HepG2 (cell line): ENCODE measurements at regions not wholly inside any gene's neighbourhood (a gene's known extent, or its start where the extent isn't known, plus 50 kb on each side); places are given as distances from the start of the nearest gene placed in this dataset.

Experiments used
- ATAC-seq: fragments of 200-7000 bp; cut with Tn5 transposase; 3 replicates; pipeline ENCODE4 v1.9.1; 2020; ENCODE audit warnings: mild to moderate bottlenecking, moderate library complexity
- BruUV-seq: library from RNA; stranded (reverse); fragments of 400-500 nt; replicated peaks from 2 replicates; lab custom pipeline; 2021; lab: Mats Ljungman, UMichigan
- CTCF ChIA-PET: fragments of 300-600 bp; formaldehyde crosslinking; extraction: SDS; loops from one replicate; lab custom pipeline; 2021; ENCODE audit warnings: low total read pairs, inconsistent platforms, low intra/inter-chr PET ratio; lab: Yijun Ruan, JAX
- POLR2A ChIA-PET: fragments of 350-600 bp; sonication (Branson Sonifier 250); formaldehyde crosslinking; loops from one replicate; lab custom pipeline; 2020; ENCODE audit warnings: antibody characterized with exemption, inconsistent platforms; lab: Yijun Ruan, JAX
- DNase-seq: peaks from one replicate; pipeline ENCODE4 v3.0.0-alpha.2; 2015; ENCODE audit warnings: low spot score
- FAIRE-seq: peaks from 3 replicates; lab custom pipeline; 2011; peaks lifted over from hg19 to GRCh38; lab: Jason Lieb, UNC
- H2AFZ ChIP-seq: one replicate; pipeline ENCODE4 v1.6.1; 2011; ENCODE audit warnings: low read length, inconsistent platforms
- H3K27ac ChIP-seq: fragments of 300-600 bp; 3 replicates; pipeline ENCODE4 v1.8.0; 2011; ENCODE audit warnings: mixed run types, mild to moderate bottlenecking, mixed read lengths, low read length, inconsistent platforms; ENCODE audit not compliant: insufficient read depth; ENCODE audit errors: extremely low read length
- H3K27me3 ChIP-seq, 2 experiments: fragments of 200-600 bp in 1 of 2; 2 replicates in 1 of 2; 3 replicates in 1 of 2; pipeline versions ENCODE4 v1.6.0 to v1.8.0; 2011; ENCODE audit warnings: low read length in 2 of 2, mild to moderate bottlenecking in 2 of 2, moderate library complexity in 2 of 2, inconsistent platforms in 1 of 2; ENCODE audit not compliant: insufficient read depth in 2 of 2, control insufficient read depth in 1 of 2
- H3K36me3 ChIP-seq, 2 experiments: fragments of 200-600 bp in 1 of 2; replicated peaks in 1 of 2; 2 replicates in 1 of 2; 3 replicates in 1 of 2; pipeline versions ENCODE4 v1.5.1 to v1.8.0; 2011; ENCODE audit warnings: low read length in 2 of 2, inconsistent platforms in 1 of 2; ENCODE audit not compliant: insufficient read depth in 2 of 2, control insufficient read depth in 1 of 2
- H3K4me1 ChIP-seq: 2 replicates; pipeline ENCODE4 v1.5.1; 2012; ENCODE audit warnings: low read length, inconsistent platforms; ENCODE audit not compliant: insufficient read depth
- H3K4me2 ChIP-seq: 2 replicates; pipeline ENCODE4 v1.6.0; 2011; ENCODE audit warnings: low read depth, low read length, inconsistent platforms
- H3K4me3 ChIP-seq, 3 experiments: fragments of 200-600 bp in 1 of 3; sonication (generic), shearing (Covaris generic) in 1 of 3; replicated peaks in 1 of 3; 2 replicates each; pipeline ENCODE4 v1.5.1; 2011 to 2016; ENCODE audit warnings: low read length in 3 of 3, inconsistent platforms in 2 of 3, low read depth in 2 of 3, mild to moderate bottlenecking in 2 of 3, control low read depth in 1 of 3, mixed read lengths in 1 of 3; ENCODE audit not compliant: insufficient read depth in 1 of 3
- H3K79me2 ChIP-seq: one replicate; pipeline ENCODE4 v1.6.1; 2011; ENCODE audit warnings: low read length, inconsistent platforms; ENCODE audit not compliant: insufficient read depth
- H3K9ac ChIP-seq: 2 replicates; pipeline ENCODE4 v1.6.0; 2011; ENCODE audit warnings: mild to moderate bottlenecking, low read depth, low read length, inconsistent platforms; ENCODE audit not compliant: insufficient read depth
- H3K9me3 ChIP-seq: 2 replicates; pipeline ENCODE4 v1.5.1; 2012; ENCODE audit warnings: mild to moderate bottlenecking, low read length
- H4K20me1 ChIP-seq: 2 replicates; pipeline ENCODE4 v1.6.0; 2011; ENCODE audit warnings: inconsistent platforms, mild to moderate bottlenecking, low read length, moderate library complexity; ENCODE audit not compliant: insufficient read depth
- HNF4G ChIP-seq, 2 experiments: sonication (generic) in 1 of 2; formaldehyde crosslinking in 1 of 2; IDR thresholded peaks; 2 replicates each; pipeline versions ENCODE4 v1.4.0 to v1.6.1; 2011 to 2020; ENCODE audit warnings: borderline replicate concordance in 2 of 2, low read depth in 2 of 2, mild to moderate bottlenecking in 2 of 2, low read length in 1 of 2, missing genetic modification reagents in 1 of 2, moderate library complexity in 1 of 2
- HOXA9 ChIP-seq: sonication (generic); formaldehyde crosslinking; IDR thresholded peaks from 2 replicates; pipeline ENCODE4 v1.8.1; 2022; ENCODE audit warnings: missing genetic modification reagents, mild to moderate bottlenecking, moderate library complexity, borderline replicate concordance
- ZNF747 ChIP-seq: sonication (generic); formaldehyde crosslinking; IDR thresholded peaks from 2 replicates; pipeline ENCODE4 v1.8.1; 2023; ENCODE audit warnings: missing genetic modification reagents, mild to moderate bottlenecking, borderline replicate concordance
- ZNF781 ChIP-seq: sonication (generic); formaldehyde crosslinking; IDR thresholded peaks from 2 replicates; pipeline ENCODE4 v1.5.1; 2020; ENCODE audit warnings: borderline replicate concordance, mild to moderate bottlenecking, missing genetic modification reagents; ENCODE audit errors: not compliant biosample characterization
- WGBS: methylation state at CpG from one replicate; pipeline ENCODE4 v1.1.6; 2017; ENCODE audit warnings: low lambda C conversion rate; 5-methylcytosine and 5-hydroxymethylcytosine counted together
- in situ Hi-C: cut with HindIII; loops from 2 replicates; pipeline ENCODE4 v1.10.0; 2017; ENCODE audit warnings: low pct_unique_long_range_greater_than_20kb; ENCODE audit not compliant: extremely low pct_ligation_motif_present
- intact Hi-C: fragments of 100-400 bp; cut with micrococcal nuclease; formaldehyde crosslinking; loops from one replicate; pipeline ENCODE4 v1.10.0; 2022; ENCODE audit not compliant: unreplicated experiment
- TF ChIP-seq, protein P1 (sequence below): sonication (generic); formaldehyde crosslinking; IDR thresholded peaks from 2 replicates; pipeline ENCODE4 v1.5.0; 2020; ENCODE audit warnings: missing genetic modification reagents
- TF ChIP-seq, protein P2 (sequence below): sonication (generic); formaldehyde crosslinking; IDR thresholded peaks from 2 replicates; pipeline ENCODE4 v1.4.0; 2020; ENCODE audit warnings: missing genetic modification reagents, borderline replicate concordance

DNA sequence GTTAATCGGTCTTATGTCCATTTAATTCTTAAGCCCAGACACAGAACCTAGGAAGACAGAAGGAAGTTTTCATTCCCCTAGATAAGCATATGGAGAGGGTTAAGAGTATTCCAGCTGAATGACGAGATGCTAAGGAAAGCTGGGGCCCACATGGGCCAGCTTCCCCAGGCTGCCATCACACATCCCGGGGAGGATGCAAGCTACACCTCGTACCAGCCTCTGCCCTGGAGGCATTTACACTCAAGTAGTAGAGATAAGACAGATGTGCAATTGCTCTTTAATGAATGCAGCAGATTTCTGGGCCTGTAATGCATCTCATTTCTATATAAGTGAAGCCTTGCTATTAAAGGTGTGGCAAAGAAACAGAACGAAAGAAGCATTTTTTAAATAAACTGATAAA is 144.5 kb downstream of the MEX3B start (continued):
- TF ChIP-seq ZNF781: no peak
- TF ChIP-seq, protein P1, sequence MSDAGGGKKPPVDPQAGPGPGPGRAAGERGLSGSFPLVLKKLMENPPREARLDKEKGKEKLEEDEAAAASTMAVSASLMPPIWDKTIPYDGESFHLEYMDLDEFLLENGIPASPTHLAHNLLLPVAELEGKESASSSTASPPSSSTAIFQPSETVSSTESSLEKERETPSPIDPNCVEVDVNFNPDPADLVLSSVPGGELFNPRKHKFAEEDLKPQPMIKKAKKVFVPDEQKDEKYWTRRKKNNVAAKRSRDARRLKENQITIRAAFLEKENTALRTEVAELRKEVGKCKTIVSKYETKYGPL (CRISPR knock-in tag): no peak

DNA sequence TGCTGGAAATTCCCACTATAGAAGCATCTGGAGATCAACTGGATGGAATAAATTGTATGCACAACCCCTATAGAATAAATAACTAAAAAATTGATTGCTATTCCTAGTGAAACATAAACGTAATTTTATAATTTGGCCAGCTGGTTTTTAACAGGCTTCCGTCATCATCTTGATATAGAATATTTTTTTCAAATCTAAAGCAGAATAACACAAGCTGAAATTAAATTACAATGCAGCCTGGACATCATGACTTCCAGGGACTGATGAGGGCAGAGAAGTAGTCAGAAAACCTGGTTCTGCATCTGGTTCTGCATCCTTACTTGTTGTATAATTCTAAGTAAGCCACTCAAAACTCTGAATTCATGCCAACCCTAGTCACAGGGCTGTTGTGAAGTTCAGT is 146.1 kb downstream of the MEX3B start:
- H3K9ac ChIP-seq: no peak overlapping the region
- H3K4me2 ChIP-seq: no peak overlapping the region
- FAIRE-seq (no peak), ATAC-seq (no peak), DNase-seq (no peak)
- TF ChIP-seq ZNF747 (CRISPR knock-in tag) (no peak), HOXA9 (CRISPR knock-in tag) (no peak), HNF4G (IDR thresholded peaks at IDR 0.05; ENCODE audit: borderline replicate concordance, low read depth, low read length) (no peak), HNF4G (CRISPR knock-in tag; IDR thresholded peaks at IDR 0.05; ENCODE audit: borderline replicate concordance, low read depth) (no peak)
- TF ChIP-seq, protein P2, sequence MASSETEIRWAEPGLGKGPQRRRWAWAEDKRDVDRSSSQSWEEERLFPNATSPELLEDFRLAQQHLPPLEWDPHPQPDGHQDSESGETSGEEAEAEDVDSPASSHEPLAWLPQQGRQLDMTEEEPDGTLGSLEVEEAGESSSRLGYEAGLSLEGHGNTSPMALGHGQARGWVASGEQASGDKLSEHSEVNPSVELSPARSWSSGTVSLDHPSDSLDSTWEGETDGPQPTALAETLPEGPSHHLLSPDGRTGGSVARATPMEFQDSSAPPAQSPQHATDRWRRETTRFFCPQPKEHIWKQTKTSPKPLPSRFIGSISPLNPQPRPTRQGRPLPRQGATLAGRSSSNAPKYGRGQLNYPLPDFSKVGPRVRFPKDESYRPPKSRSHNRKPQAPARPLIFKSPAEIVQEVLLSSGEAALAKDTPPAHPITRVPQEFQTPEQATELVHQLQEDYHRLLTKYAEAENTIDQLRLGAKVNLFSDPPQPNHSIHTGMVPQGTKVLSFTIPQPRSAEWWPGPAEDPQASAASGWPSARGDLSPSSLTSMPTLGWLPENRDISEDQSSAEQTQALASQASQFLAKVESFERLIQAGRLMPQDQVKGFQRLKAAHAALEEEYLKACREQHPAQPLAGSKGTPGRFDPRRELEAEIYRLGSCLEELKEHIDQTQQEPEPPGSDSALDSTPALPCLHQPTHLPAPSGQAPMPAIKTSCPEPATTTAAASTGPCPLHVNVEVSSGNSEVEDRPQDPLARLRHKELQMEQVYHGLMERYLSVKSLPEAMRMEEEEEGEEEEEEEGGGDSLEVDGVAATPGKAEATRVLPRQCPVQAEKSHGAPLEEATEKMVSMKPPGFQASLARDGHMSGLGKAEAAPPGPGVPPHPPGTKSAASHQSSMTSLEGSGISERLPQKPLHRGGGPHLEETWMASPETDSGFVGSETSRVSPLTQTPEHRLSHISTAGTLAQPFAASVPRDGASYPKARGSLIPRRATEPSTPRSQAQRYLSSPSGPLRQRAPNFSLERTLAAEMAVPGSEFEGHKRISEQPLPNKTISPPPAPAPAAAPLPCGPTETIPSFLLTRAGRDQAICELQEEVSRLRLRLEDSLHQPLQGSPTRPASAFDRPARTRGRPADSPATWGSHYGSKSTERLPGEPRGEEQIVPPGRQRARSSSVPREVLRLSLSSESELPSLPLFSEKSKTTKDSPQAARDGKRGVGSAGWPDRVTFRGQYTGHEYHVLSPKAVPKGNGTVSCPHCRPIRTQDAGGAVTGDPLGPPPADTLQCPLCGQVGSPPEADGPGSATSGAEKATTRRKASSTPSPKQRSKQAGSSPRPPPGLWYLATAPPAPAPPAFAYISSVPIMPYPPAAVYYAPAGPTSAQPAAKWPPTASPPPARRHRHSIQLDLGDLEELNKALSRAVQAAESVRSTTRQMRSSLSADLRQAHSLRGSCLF (CRISPR knock-in tag): no peak
- H3K27ac ChIP-seq: no peak overlapping the region
- H2AFZ ChIP-seq: no peak overlapping the region
- ChIA-PET POLR2A (no interaction called here), CTCF (no interaction called here)
- no peaks in the 10 kb centered on the region for H3K4me1 ChIP-seq
- no peaks in the 10 kb centered on the region for H3K79me2 ChIP-seq
- 3% methylated on average over 2 of the region's 2 CpGs for WGBS
- in situ Hi-C loops: no loop called here
- H3K4me3 ChIP-seq: no peak overlapping the region
- BruUV-seq: no TSS peak
- H3K9me3 ChIP-seq: no peaks in the 10 kb centered on the region
- no peaks in the 10 kb centered on the region for H3K27me3 ChIP-seq
- intact Hi-C loops: no loop called here
- no peaks in the 10 kb centered on the region for H4K20me1 ChIP-seq
- H3K36me3 ChIP-seq: no peaks in the 10 kb centered on the region
